ENCODE measurements at regions not wholly inside any gene's neighbourhood (a gene's known extent, or its start where the extent isn't known, plus 50 kb on each side); places are given as distances from the start of the nearest gene placed in this dataset.

GRCh38 chr13:106385654-106386053, 149.8 kb downstream of the EFNB2 start:
- Histone ChIP-seq H3K27me3 (ENCODE audit: insufficient read depth, insufficient read length) (no peaks in the 10 kb centered on the region), H3K4me3 (ENCODE audit: insufficient read length, low read depth) (no peak overlapping the region), H3K36me3 (ENCODE audit: insufficient read depth, insufficient read length, low read length) (no peaks in the 10 kb centered on the region), H3K9ac (ENCODE audit: insufficient read length, low read depth) (no peak overlapping the region), H3K4me1 (ENCODE audit: insufficient read depth, insufficient read length) (peaks cover 2% of the 10 kb centered on the region), H3K9me3 (ENCODE audit: insufficient read depth, low read length) (no peaks in the 10 kb centered on the region)
- TF ChIP-seq SUZ12 (IDR thresholded peaks at IDR 0.05; ENCODE audit: extremely low read depth, insufficient read depth, insufficient read length) (no peak), ZNF274 (IDR thresholded peaks at IDR 0.05; ENCODE audit: low read depth, low read length) (no peak), YY1 (IDR thresholded peaks at IDR 0.05; ENCODE audit: insufficient read depth, insufficient read length) (no peak)
- DNase-seq (ENCODE audit: low read depth, low spot score) = no peak

- Histone ChIP-seq H3K9me3 (ENCODE audit: insufficient read depth, low read length) (no peaks in the 10 kb centered on the region), H3K4me3 (ENCODE audit: insufficient read length, low read depth) (no peak overlapping the region), H3K36me3 (ENCODE audit: insufficient read depth, insufficient read length, low read length) (no peaks in the 10 kb centered on the region), H3K9ac (ENCODE audit: insufficient read length, low read depth) (no peak overlapping the region), H3K4me1 (ENCODE audit: insufficient read depth, insufficient read length) (peaks cover 2% of the 10 kb centered on the region), H3K27me3 (ENCODE audit: insufficient read depth, insufficient read length) (no peaks in the 10 kb centered on the region)
- TF ChIP-seq YY1 (IDR thresholded peaks at IDR 0.05; ENCODE audit: insufficient read depth, insufficient read length) (no peak), SUZ12 (IDR thresholded peaks at IDR 0.05; ENCODE audit: extremely low read depth, insufficient read depth, insufficient read length) (no peak), ZNF274 (IDR thresholded peaks at IDR 0.05; ENCODE audit: low read depth, low read length) (no peak)
- peak; percentile 33 for DNase-seq (ENCODE audit: low read depth, low spot score)
Observed at GRCh38 chr13:106384516-106384915, 150.9 kb downstream of the EFNB2 start.

- Histone ChIP-seq H3K4me3 (ENCODE audit: insufficient read length, low read depth) (no peak overlapping the region), H3K9me3 (ENCODE audit: insufficient read depth, low read length) (no peaks in the 10 kb centered on the region), H3K4me1 (ENCODE audit: insufficient read depth, insufficient read length) (peaks cover 2% of the 10 kb centered on the region), H3K36me3 (ENCODE audit: insufficient read depth, insufficient read length, low read length) (no peaks in the 10 kb centered on the region), H3K9ac (ENCODE audit: insufficient read length, low read depth) (no peak overlapping the region), H3K27me3 (ENCODE audit: insufficient read depth, insufficient read length) (no peaks in the 10 kb centered on the region)
- DNase-seq (ENCODE audit: low read depth, low spot score) = no peak
- TF ChIP-seq ZNF274 (IDR thresholded peaks at IDR 0.05; ENCODE audit: low read depth, low read length) (no peak), SUZ12 (IDR thresholded peaks at IDR 0.05; ENCODE audit: extremely low read depth, insufficient read depth, insufficient read length) (no peak), YY1 (IDR thresholded peaks at IDR 0.05; ENCODE audit: insufficient read depth, insufficient read length) (no peak)
Observed at GRCh38 chr13:106383791-106384190, 151.7 kb downstream of the EFNB2 start.

- Histone ChIP-seq H3K9me3 (ENCODE audit: insufficient read depth, low read length) (no peaks in the 10 kb centered on the region), H3K36me3 (ENCODE audit: insufficient read depth, insufficient read length, low read length) (no peaks in the 10 kb centered on the region), H3K4me1 (ENCODE audit: insufficient read depth, insufficient read length) (peaks cover 2% of the 10 kb centered on the region), H3K27me3 (ENCODE audit: insufficient read depth, insufficient read length) (no peaks in the 10 kb centered on the region), H3K9ac (ENCODE audit: insufficient read length, low read depth) (no peak overlapping the region), H3K4me3 (ENCODE audit: insufficient read length, low read depth) (no peak overlapping the region)
- DNase-seq (ENCODE audit: low read depth, low spot score) = no peak
- TF ChIP-seq ZNF274 (IDR thresholded peaks at IDR 0.05; ENCODE audit: low read depth, low read length) (no peak), YY1 (IDR thresholded peaks at IDR 0.05; ENCODE audit: insufficient read depth, insufficient read length) (no peak), SUZ12 (IDR thresholded peaks at IDR 0.05; ENCODE audit: extremely low read depth, insufficient read depth, insufficient read length) (no peak)
Observed at GRCh38 chr13:106382534-106382933, 152.9 kb downstream of the EFNB2 start.

GRCh38 chr13:106381091-106381490, 154.4 kb downstream of the EFNB2 start:
- H3K4me1 ChIP-seq (ENCODE audit: insufficient read depth, insufficient read length) = peaks cover 2% of the 10 kb centered on the region
- DNase-seq (ENCODE audit: low read depth, low spot score) = peak; percentile 33
- TF ChIP-seq ZNF274 (IDR thresholded peaks at IDR 0.05; ENCODE audit: low read depth, low read length) (no peak), YY1 (IDR thresholded peaks at IDR 0.05; ENCODE audit: insufficient read depth, insufficient read length) (no peak), SUZ12 (IDR thresholded peaks at IDR 0.05; ENCODE audit: extremely low read depth, insufficient read depth, insufficient read length) (no peak)

GRCh38 chr13:106377931-106378662, 157.4 kb downstream of the EFNB2 start:
- no peak for TF ChIP-seq YY1 (IDR thresholded peaks at IDR 0.05; ENCODE audit: insufficient read depth, insufficient read length)
- TF ChIP-seq SUZ12 (IDR thresholded peaks at IDR 0.05; ENCODE audit: extremely low read depth, insufficient read depth, insufficient read length) = no peak
- TF ChIP-seq ZNF274 (IDR thresholded peaks at IDR 0.05; ENCODE audit: low read depth, low read length) = no peak
- H3K9ac ChIP-seq (ENCODE audit: insufficient read length, low read depth) = no peak overlapping the region
- no peak overlapping the region for H3K4me3 ChIP-seq (ENCODE audit: insufficient read length, low read depth)
- H3K9me3 ChIP-seq (ENCODE audit: insufficient read depth, low read length) = no peaks in the 10 kb centered on the region
- no peaks in the 10 kb centered on the region for H3K27me3 ChIP-seq (ENCODE audit: insufficient read depth, insufficient read length)
- no peaks in the 10 kb centered on the region for H3K36me3 ChIP-seq (ENCODE audit: insufficient read depth, insufficient read length, low read length)
- DNase-seq (ENCODE audit: low read depth, low spot score) = no peak
- H3K4me1 ChIP-seq (ENCODE audit: insufficient read depth, insufficient read length) = no peaks in the 10 kb centered on the region

More at GRCh38 chr13:106381091-106381490, 154.4 kb downstream of the EFNB2 start:
- H3K36me3 ChIP-seq (ENCODE audit: insufficient read depth, insufficient read length, low read length) = no peaks in the 10 kb centered on the region
- H3K9me3 ChIP-seq (ENCODE audit: insufficient read depth, low read length) = no peaks in the 10 kb centered on the region
- no peak overlapping the region for H3K4me3 ChIP-seq (ENCODE audit: insufficient read length, low read depth)
- H3K27me3 ChIP-seq (ENCODE audit: insufficient read depth, insufficient read length) = no peaks in the 10 kb centered on the region
- H3K9ac ChIP-seq (ENCODE audit: insufficient read length, low read depth) = no peak overlapping the region

- H3K4me3 ChIP-seq (ENCODE audit: insufficient read length, low read depth) = no peak overlapping the region
- H3K4me1 ChIP-seq (ENCODE audit: insufficient read depth, insufficient read length) = no peaks in the 10 kb centered on the region
- no peaks in the 10 kb centered on the region for H3K9me3 ChIP-seq (ENCODE audit: insufficient read depth, low read length)
- H3K36me3 ChIP-seq (ENCODE audit: insufficient read depth, insufficient read length, low read length) = no peaks in the 10 kb centered on the region
- TF ChIP-seq ZNF274 (IDR thresholded peaks at IDR 0.05; ENCODE audit: low read depth, low read length) (no peak), YY1 (IDR thresholded peaks at IDR 0.05; ENCODE audit: insufficient read depth, insufficient read length) (no peak), SUZ12 (IDR thresholded peaks at IDR 0.05; ENCODE audit: extremely low read depth, insufficient read depth, insufficient read length) (no peak)
- H3K27me3 ChIP-seq (ENCODE audit: insufficient read depth, insufficient read length) = no peaks in the 10 kb centered on the region
- no peak overlapping the region for H3K9ac ChIP-seq (ENCODE audit: insufficient read length, low read depth)
- no peak for DNase-seq (ENCODE audit: low read depth, low spot score)
Observed at GRCh38 chr13:106377341-106377740, 158.1 kb downstream of the EFNB2 start.
